ENCODE measurements at regions not wholly inside any gene's neighbourhood (a gene's known extent, or its start where the extent isn't known, plus 50 kb on each side); places are given as distances from the start of the nearest gene placed in this dataset.
A peak's percentile ranks its signal among the peaks of the same experiment; 100 is the strongest.
"Not testable (repeated sequence)": the region's sequence is repeated elsewhere in the genome, so short reads cannot be mapped to it uniquely, and the experiment has no call there.

DNA sequence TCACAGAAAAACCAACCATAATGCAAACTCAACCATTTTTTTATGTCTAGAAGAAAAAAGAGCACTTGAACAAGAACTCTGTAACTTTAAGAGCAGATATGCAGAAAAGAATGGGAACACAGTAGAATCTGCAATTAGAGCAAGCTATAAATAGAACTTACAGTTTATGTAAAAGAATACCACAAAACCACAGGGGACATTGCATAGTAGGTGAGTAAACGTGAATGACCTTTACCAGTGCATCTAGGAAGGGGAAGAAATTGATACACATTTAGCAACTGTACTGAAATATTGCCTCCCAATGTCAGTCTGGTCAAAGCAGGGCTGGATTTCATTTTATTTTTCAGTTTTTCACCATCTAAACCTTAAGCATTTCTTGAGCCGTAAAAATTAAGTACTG, 242.2 kb upstream of the EDNRB start:
- DNase-seq (ENCODE audit: extremely low read depth, low read depth) = no peak

GRCh38 chr13:78152415-78152814, 233.8 kb upstream of the EDNRB start:
- no peak for DNase-seq (ENCODE audit: extremely low read depth, low read depth)

DNA sequence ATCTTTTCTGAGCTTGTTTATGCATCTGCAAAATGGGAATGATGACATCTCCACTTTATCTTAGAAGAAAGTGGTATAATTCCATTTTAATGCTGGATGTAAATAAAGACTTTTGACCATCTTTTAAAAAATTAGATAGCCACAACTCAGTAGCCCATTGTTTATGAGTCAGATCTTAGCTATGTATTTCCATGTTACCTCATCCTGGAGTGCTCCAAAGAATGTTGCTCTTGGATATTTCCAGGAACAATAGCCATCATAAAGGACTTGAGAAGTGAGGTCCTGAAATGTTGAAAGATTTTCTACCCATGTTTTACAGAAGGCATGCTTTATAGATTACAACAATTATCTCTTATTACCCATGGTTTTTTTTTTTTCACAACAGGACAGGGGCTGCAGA, 229.3 kb upstream of the EDNRB start:
- DNase-seq (ENCODE audit: extremely low read depth, low read depth) = no peak

DNA sequence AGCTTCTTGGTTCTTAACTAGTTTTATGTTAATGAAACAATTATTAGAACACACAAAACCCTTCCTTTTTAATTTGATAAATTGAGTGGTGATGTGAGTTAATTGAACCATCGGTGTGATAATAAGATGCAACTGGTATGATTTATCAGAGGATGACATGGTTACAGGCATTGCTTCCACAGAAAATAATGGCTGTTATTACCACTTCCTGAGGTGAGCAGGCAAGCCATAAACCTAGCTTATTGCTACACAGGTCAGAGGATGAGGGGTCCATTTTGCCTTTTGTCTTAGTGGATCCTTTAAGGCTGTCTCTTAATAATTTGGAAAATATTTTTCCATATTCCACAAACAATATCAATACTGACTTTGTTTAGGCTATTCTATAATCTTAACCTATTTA, 226.6 kb upstream of the EDNRB start:
- no peak for DNase-seq (ENCODE audit: extremely low read depth, low read depth)

DNA sequence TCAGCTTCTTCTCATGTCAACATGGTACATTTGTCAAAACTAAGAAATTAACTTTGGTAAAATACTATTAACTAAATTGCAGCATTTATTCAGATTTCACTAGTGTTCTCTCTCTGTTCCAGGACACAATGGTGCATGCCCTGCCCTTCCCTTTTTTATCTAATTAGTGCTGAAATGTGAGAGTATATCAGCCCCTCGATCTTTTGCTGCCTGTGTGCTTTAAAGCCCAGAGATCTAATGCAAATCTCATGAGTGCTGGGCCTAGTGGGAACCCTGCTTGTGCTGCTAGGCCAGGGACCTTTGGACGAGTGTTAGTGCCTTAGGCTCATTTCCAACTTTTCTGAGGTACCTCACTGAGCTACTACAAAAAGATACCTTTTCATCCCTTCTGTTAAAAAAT, 221.1 kb upstream of the EDNRB start:
- DNase-seq (ENCODE audit: extremely low read depth, low read depth) = no peak

DNA sequence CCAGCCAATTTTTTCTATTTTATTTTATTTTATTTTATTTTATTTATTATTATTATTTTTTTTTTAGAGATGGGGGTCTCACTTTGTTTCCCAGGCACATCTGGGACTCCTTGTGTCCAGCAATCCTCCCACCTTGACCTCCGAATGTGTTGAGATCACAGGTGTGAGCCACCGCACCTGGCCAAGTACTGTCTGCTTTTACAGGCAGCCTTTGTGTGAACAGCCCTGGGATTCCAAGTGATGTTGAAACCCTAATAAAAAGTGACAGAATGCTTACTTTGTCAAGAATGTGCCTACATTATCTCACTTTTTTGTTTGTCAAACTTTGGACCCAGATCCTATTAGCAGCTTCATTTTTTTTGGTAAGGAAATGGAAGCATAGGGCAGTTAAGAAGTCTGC, 220.1 kb upstream of the EDNRB start:
- DNase-seq (ENCODE audit: extremely low read depth, low read depth) = no peak

- peak; percentile 58 for DNase-seq (ENCODE audit: extremely low read depth, low read depth)
These were observed 218.9 kb upstream of the EDNRB start for GRCh38 chr13:78137404-78138142.

GRCh38 chr13:78136966-78137365, 218.3 kb upstream of the EDNRB start:
- DNase-seq (ENCODE audit: extremely low read depth, low read depth) = no peak

DNA sequence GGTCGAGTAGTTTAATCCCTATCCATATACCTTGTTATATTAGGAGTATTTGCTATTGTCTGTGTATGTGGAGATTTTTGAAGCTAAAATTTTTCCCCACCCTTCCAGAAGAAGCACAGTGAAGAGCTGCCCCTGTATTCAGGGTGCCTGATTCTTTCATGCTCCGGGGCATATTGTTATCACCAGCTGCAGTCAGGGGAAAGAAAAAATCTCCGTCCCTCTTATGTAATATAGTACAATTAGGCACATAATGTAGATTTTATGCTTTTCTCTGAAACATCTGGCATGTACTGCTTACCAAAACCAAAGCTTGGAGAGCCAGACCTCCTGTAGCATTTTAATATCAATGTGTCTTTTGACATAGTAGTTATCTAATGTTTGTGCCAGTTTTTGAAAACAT, 214.9 kb upstream of the EDNRB start:
- DNase-seq (ENCODE audit: extremely low read depth, low read depth) = no peak

DNA sequence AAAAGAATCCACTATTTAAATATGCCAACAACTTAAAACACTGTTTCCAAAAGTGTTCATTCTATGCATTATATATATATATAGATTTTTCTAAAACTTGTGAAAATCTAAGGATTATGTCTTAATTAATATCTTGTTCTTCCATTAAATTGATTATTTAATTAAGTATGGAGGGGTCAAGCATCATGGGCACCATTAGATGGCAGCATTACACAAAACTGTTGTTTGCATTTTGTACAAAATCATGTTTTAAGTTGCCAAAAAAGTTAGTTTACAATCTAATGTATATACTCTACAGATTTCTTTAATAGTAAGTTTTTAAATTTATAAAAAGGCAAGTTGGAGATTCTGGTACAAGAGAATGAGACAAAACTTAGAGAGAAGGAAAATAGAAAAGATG, 213.2 kb upstream of the EDNRB start:
- no peak for DNase-seq (ENCODE audit: extremely low read depth, low read depth)

- DNase-seq (ENCODE audit: extremely low read depth, low read depth) = no peak
These were observed 212.7 kb upstream of the EDNRB start for GRCh38 chr13:78131346-78131745.

DNA sequence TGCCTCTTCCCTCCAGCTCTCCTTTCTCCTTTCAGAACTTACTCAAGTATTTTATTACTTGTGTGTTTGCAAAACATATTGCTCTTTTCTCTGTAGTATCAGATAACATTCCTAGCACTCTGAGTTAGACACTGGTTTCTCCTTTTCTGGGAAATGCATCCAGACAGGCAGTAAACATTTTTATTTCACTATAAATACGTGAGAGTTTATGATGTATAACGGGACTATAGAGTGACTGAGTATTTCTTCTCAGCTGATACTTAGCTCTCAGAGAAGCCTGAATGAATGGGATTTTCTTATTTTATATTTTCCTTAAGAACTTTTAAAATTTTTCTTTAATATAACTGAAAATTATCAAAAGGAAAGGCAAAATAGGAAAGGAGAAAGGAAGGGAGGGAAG, 211.2 kb upstream of the EDNRB start:
- DNase-seq (ENCODE audit: extremely low read depth, low read depth) = no peak

GRCh38 chr13:78129359-78129758, 210.7 kb upstream of the EDNRB start:
- no peak for DNase-seq (ENCODE audit: extremely low read depth, low read depth)

DNA sequence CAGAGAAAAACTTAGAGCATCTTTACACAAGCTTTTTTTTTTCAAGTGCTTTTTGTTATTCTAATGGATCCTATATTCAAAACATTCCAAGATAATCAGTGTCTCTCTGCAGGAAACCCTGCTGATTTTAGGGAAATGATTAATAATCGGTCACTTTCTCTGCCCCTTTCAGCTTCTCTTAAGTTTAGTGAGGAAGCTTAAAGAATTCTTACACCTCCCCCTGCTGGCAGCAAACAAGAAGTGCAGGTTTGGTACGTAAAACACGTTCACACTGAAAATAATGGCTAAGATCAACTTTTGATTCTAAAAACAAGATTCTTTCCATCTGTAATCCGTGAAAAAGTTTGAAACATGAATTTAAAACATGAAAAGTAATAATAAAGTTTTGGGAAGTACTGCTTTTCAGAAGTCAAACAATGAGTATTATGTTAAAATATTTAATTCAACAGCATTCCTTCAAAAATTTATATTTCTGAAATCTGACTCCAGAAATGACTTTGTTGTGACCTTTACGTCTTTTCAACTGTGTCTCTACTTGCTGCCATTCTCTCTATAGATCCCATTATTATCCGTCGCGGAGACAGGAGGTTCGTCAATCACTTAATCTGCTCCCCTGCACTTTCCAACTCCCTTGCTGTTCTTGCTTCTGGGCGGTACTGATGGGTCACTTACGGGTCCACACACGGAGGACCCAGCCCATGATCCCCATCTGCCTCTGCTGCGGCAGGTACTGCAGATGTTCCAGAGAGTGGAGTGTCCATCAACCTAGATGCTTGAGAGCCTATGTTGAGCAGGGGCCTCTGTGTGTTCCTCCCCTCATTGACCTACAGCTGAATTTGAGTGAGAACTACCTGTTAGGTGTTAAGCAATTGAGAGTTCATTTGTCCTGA, 203.1 kb upstream of the EDNRB start:
- peak; percentile 45 for DNase-seq (ENCODE audit: extremely low read depth, low read depth)

DNA sequence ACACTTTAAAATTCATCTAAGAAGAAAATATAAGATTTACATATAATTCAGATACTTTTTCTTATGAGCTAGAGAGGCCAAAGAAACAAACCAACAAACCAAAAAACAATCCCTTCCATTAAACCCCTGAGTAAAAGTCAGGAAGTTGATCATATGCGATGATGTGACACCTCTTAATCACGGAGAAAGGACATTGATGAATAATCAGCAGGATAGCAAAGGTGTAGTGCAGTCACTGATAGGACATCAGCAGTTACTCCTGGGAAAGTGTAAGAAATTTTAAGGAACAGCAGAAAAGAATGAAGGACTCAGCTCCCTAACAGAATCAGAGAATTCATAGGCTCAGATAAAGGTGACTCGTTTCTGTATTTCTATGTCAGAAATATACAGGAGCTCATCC, 202.4 kb upstream of the EDNRB start:
- no peak for DNase-seq (ENCODE audit: extremely low read depth, low read depth)

DNA sequence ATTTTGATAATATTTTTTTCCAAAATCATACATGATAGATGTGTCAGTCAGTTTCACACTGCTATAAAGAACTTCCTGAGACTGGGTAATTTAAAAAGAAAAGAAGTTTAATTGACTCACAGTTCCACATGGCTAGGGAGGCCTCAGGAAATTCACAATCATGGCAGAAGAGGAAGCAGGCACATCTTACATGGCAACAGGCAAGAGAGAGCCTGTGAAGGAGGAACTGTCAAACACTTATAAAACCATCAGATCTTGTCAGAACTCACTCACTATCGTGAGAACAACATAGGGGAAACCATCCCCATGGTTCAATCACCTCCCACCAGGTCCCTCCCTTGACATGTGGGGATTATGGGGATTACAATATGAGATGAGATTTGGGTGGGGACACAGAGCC, 201.5 kb upstream of the EDNRB start:
- not testable (repeated sequence) for DNase-seq (ENCODE audit: extremely low read depth, low read depth)

- DNase-seq (ENCODE audit: extremely low read depth, low read depth) = not testable (repeated sequence)
These were observed 198.4 kb upstream of the EDNRB start for GRCh38 chr13:78117070-78117469.

DNA sequence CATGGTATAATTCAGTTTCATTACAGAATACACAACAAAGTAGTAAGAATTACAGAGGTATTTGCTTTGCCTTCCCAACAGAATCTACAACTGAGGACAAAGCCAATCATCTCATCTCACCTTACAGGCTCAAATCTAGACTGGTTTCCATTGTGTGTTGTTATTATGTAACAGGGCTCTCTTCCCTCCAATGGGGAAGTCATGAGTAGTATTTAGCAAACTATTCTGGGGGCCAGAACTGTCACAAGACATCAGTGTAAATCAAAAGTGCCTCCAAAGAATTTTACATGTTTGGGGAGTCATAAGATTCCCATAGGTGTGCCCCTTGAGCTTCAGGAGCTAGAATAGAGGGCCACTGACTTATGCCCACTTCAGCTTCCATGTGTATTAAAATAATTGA, 187.0 kb upstream of the EDNRB start:
- DNase-seq (ENCODE audit: extremely low read depth, low read depth) = no peak

DNA sequence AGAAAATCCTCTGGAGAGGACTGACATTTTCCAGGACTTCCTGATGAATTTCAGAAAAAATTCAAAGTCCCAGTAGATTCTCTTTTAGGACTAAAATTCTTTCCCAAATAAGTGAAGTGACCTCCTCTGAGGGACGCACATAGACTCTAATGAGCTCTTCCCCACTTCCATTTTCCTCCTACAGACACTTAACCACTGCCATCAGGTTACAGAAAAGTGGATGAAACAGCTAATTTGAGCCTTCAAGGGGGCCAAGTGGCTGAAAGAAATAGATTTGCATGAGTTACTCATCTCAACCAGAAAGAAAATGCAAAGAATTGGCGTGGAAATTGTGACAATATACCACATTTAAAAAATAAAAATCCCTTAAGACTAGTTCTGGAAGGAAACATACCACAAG, 185.3 kb upstream of the EDNRB start:
- DNase-seq (ENCODE audit: extremely low read depth, low read depth) = no peak

GRCh38 chr13:78102741-78103140, 184.1 kb upstream of the EDNRB start:
- DNase-seq (ENCODE audit: extremely low read depth, low read depth) = no peak

GRCh38 chr13:78102121-78102677, 183.6 kb upstream of the EDNRB start:
- peak; percentile 26 for DNase-seq (ENCODE audit: extremely low read depth, low read depth)

GRCh38 chr13:78100486-78100885, 181.9 kb upstream of the EDNRB start:
- no peak for DNase-seq (ENCODE audit: extremely low read depth, low read depth)

Data from NCI-H460 (cell line).